GM10266 (cell line): ENCODE measurements at regions not wholly inside any gene's neighbourhood (a gene's known extent, or its start where the extent isn't known, plus 50 kb on each side); places are given as distances from the start of the nearest gene placed in this dataset.

Source experiments
- DNase-seq: peaks from one replicate; pipeline ENCODE4 v3.0.0; 2012; ENCODE audit errors: extremely low spot score
- TF ChIP-seq, protein P1 (sequence below): IDR thresholded peaks from 2 replicates; pipeline ENCODE4 v1.5.1; 2012; ENCODE audit warnings: mild to moderate bottlenecking, low read depth; ENCODE audit not compliant: control insufficient read depth, insufficient read depth; ENCODE audit errors: missing control alignments

- TF ChIP-seq, protein P1, sequence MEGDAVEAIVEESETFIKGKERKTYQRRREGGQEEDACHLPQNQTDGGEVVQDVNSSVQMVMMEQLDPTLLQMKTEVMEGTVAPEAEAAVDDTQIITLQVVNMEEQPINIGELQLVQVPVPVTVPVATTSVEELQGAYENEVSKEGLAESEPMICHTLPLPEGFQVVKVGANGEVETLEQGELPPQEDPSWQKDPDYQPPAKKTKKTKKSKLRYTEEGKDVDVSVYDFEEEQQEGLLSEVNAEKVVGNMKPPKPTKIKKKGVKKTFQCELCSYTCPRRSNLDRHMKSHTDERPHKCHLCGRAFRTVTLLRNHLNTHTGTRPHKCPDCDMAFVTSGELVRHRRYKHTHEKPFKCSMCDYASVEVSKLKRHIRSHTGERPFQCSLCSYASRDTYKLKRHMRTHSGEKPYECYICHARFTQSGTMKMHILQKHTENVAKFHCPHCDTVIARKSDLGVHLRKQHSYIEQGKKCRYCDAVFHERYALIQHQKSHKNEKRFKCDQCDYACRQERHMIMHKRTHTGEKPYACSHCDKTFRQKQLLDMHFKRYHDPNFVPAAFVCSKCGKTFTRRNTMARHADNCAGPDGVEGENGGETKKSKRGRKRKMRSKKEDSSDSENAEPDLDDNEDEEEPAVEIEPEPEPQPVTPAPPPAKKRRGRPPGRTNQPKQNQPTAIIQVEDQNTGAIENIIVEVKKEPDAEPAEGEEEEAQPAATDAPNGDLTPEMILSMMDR: no peak
Measured at GRCh38 chr17:71548540-71549190, 572.2 kb upstream of the SOX9 start.

GRCh38 chr17:71550675-71551074, 570.1 kb upstream of the SOX9 start:
- no peak for DNase-seq
- TF ChIP-seq, protein P1: no peak

More at GRCh38 chr17:71548540-71549190, 572.2 kb upstream of the SOX9 start:
- DNase-seq: no peak

DNA sequence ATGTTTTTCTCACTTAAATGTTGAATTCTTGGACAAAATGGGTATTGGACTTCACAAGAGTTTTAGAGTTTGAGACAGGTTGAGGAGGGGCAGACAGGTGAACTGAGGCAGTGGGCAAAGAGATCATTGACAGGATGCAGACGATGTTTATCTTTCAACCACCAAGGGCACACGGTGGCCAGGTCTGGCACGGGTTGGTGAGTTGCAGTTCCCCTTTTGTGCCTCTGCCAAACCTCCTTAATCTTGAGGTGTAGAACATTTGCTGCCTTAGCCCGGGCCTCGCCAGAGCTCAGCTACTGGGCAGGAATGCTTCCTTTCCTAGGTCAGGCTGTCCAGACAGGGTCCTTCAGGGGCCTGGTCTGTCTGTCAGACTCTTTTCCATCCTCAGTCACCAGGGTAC, 567.4 kb upstream of the SOX9 start:
- no peak for DNase-seq
- TF ChIP-seq, protein P1: no peak

- TF ChIP-seq, protein P1: no peak
- no peak for DNase-seq
Measured at GRCh38 chr17:71558901-71559300, 561.9 kb upstream of the SOX9 start.

DNA sequence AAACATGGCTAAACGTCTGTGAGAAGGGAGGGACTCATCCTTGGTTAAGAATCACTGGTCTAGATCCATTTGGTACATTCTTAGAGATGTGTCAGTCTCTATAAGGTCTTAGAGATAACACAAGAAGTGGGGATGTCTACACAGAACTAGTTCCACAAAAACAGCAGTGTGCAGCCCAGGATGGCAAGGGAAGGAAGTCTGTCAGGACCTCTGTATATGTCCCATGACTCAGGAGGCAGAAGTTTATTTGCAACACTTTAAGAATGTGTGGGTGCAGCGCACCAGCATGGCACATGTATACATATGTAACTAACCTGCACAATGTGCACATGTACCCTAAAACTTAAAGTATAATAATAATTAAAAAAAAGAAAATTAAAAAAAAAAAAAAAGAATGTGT, 548.5 kb upstream of the SOX9 start:
- no peak for DNase-seq
- TF ChIP-seq, protein P1: no peak

- TF ChIP-seq, protein P1: no peak
- DNase-seq: no peak
Measured at GRCh38 chr17:71578446-71578845, 542.4 kb upstream of the SOX9 start.

- DNase-seq: no peak
- TF ChIP-seq, protein P1: no peak
Measured at GRCh38 chr17:71580220-71580619, 540.6 kb upstream of the SOX9 start.
